Psoas muscle (tissue), 7 donors: ENCODE measurements at regions not wholly inside any gene's neighbourhood (a gene's known extent, or its start where the extent isn't known, plus 50 kb on each side); places are given as distances from the start of the nearest gene placed in this dataset.

Experiments used
- ATAC-seq, 4 donors: fragments of 200-7000 bp; cut with Tn5 transposase; one replicate each; pipeline ENCODE4 v1.9.1; 2020; ENCODE audit warnings: moderate library complexity in 3 of 4, mild to moderate bottlenecking in 2 of 4
- DNase-seq, 2 donors: peaks; one replicate each; pipeline ENCODE4 v3.0.0-alpha.2; 2020
- H3K27ac ChIP-seq: fragments of 200-600 bp; one replicate; pipeline ENCODE4 v1.8.0; 2022
- H3K27me3 ChIP-seq, 3 donors: fragments of 200-600 bp in 1 of 3; one replicate each; pipeline versions ENCODE4 v1.6.1 to v1.8.0; 2013 to 2022; ENCODE audit warnings: low read length in 2 of 3, mild to moderate bottlenecking in 2 of 3, moderate library complexity in 1 of 3; ENCODE audit not compliant: insufficient read depth in 3 of 3
- H3K36me3 ChIP-seq, 2 donors: fragments of 200-600 bp in 1 of 2; one replicate each; pipeline versions ENCODE4 v1.6.1 to v1.8.0; 2013 to 2022; ENCODE audit warnings: low read depth in 1 of 2, mild to moderate bottlenecking in 1 of 2, moderate library complexity in 1 of 2; ENCODE audit not compliant: insufficient read depth in 1 of 2
- H3K4me1 ChIP-seq: fragments of 200-600 bp; one replicate; pipeline ENCODE4 v1.8.0; 2022
- H3K4me3 ChIP-seq: fragments of 200-600 bp; one replicate; pipeline ENCODE4 v1.8.0; 2022; ENCODE audit warnings: mild to moderate bottlenecking
- H3K9me3 ChIP-seq: fragments of 200-600 bp; one replicate; pipeline ENCODE4 v1.8.0; 2022
- CTCF ChIP-seq: fragments of 200-600 bp; IDR thresholded peaks from one replicate; pipeline ENCODE4 v1.8.0; 2022; ENCODE audit warnings: antibody characterized with exemption
- WGBS, 3 donors: extraction: QIAGEN DNeasy Blood & Tissue Kit; methylation state at CpG; one replicate each; pipeline versions ENCODE4 v1.1.6 to v1.1.7; 2013; 5-methylcytosine and 5-hydroxymethylcytosine counted together
- intact Hi-C, 2 donors: fragments of 100-400 bp; cut with DNase I; formaldehyde crosslinking; loops; one replicate each; pipeline versions ENCODE4 v1.11.0 to v1.14.2; 2022
- donor health status: healthy with polysubstance abuse.
- donor health status: DM: no; HTN: no; CAD: no; lungs with moderate emphysema.
- donor health status: Bipolar disorder and iron deficiency.
- donor health status: healthy.
- donor health status: DM: yes; HTN: yes; CAD: no.
- donor health status: DM: no; HTN: no; CAD: no.
- donor health status: DM: yes; HTN: yes; CAD: no.

GRCh38 chrX:124986284-124986683 lies 333.4 kb upstream of the TEX13C start:
- 67 to 91% (median 84%) methylated on average over 3 of the region's 3 CpGs for WGBS, 3 donors
- ATAC-seq (no peak), DNase-seq (no peak)
- no peaks in the 10 kb centered on the region for H3K36me3 ChIP-seq
- no peaks in the 10 kb centered on the region for H3K27me3 ChIP-seq
- no peak overlapping the region for H3K27ac ChIP-seq
- H3K9me3 ChIP-seq = no peaks in the 10 kb centered on the region
- no peaks in the 10 kb centered on the region for H3K4me1 ChIP-seq
- TF ChIP-seq CTCF = no peak
- no peak overlapping the region for H3K4me3 ChIP-seq
- intact Hi-C loops = no loop called here

- ATAC-seq (no peak), DNase-seq (no peak)
- WGBS, 3 donors = 81 to 100% (median 89%) methylated on average over 1 of the region's 1 CpG
These were observed 325.9 kb upstream of the TEX13C start for GRCh38 chrX:124993735-124994134.

GRCh38 chrX:124994404-124994803 lies 325.3 kb upstream of the TEX13C start:
- Histone ChIP-seq H3K9me3 (no peaks in the 10 kb centered on the region), H3K27ac (no peak overlapping the region), H3K36me3 (no peaks in the 10 kb centered on the region), H3K4me3 (no peak overlapping the region), H3K4me1 (no peaks in the 10 kb centered on the region), H3K27me3 (no peaks in the 10 kb centered on the region)
- no peak for DNase-seq
- WGBS, 3 donors = 69 to 80% (median 72%) methylated on average over 4 of the region's 4 CpGs
- no peak for ATAC-seq
- TF ChIP-seq CTCF = no peak
- intact Hi-C loops = no loop called here

More at GRCh38 chrX:124993735-124994134, 325.9 kb upstream of the TEX13C start:
- H3K36me3 ChIP-seq = no peaks in the 10 kb centered on the region
- no peaks in the 10 kb centered on the region for H3K9me3 ChIP-seq
- H3K27me3 ChIP-seq = no peaks in the 10 kb centered on the region
- H3K4me3 ChIP-seq = no peak overlapping the region
- no peak for TF ChIP-seq CTCF
- H3K4me1 ChIP-seq = no peaks in the 10 kb centered on the region
- intact Hi-C loops = no loop called here
- H3K27ac ChIP-seq = no peak overlapping the region

GRCh38 chrX:125003746-125004446 lies 315.8 kb upstream of the TEX13C start:
- no peaks in the 10 kb centered on the region for H3K4me1 ChIP-seq
- no peak overlapping the region for H3K27ac ChIP-seq
- H3K36me3 ChIP-seq = no peaks in the 10 kb centered on the region
- TF ChIP-seq CTCF = no peak
- ATAC-seq (no peak), DNase-seq (no peak)
- no peak overlapping the region for H3K4me3 ChIP-seq
- H3K9me3 ChIP-seq = no peaks in the 10 kb centered on the region
- H3K27me3 ChIP-seq = no peaks in the 10 kb centered on the region
- intact Hi-C loops = no loop called here
- 56 to 82% (median 74%) methylated on average over 7 of the region's 7 CpGs for whole genome bisulfite sequencing, 3 donors

GRCh38 chrX:125004799-125005198 lies 314.9 kb upstream of the TEX13C start:
- Histone ChIP-seq H3K4me3 (no peak overlapping the region), H3K36me3 (no peaks in the 10 kb centered on the region), H3K27ac (no peak overlapping the region), H3K4me1 (no peaks in the 10 kb centered on the region), H3K27me3 (no peaks in the 10 kb centered on the region), H3K9me3 (no peaks in the 10 kb centered on the region)
- 33 to 47% (median 42%) methylated on average over 2 of the region's 2 CpGs for WGBS, 3 donors
- ATAC-seq (no peak), DNase-seq (no peak)
- intact Hi-C loops = no loop called here
- TF ChIP-seq CTCF = no peak
